Activated CD4-positive, alpha-beta T cell treated with anti-CD3 and anti-CD28 coated beads for 36 hours (primary cell): ENCODE measurements at regions not wholly inside any gene's neighbourhood (a gene's known extent, or its start where the extent isn't known, plus 50 kb on each side); places are given as distances from the start of the nearest gene placed in this dataset.

Experiments
- ATAC-seq: fragments of 200-7000 bp; cut with Tn5 transposase; one replicate; pipeline ENCODE4 v1.10.0; 2021; ENCODE audit warnings: mild to moderate bottlenecking, moderate library complexity
- CTCF ChIA-PET: fragments of 350-600 bp; sonication (Branson Sonifier 250); formaldehyde crosslinking; loops from one replicate; lab custom pipeline; 2021; ENCODE audit warnings: antibody characterized with exemption; lab: Charles Lee
- POLR2A ChIA-PET: fragments of 350-600 bp; sonication (Branson Sonifier 250); formaldehyde crosslinking; loops from one replicate; lab custom pipeline; 2021; ENCODE audit warnings: antibody characterized with exemption, inconsistent platforms; lab: Charles Lee
- DNase-seq: peaks from one replicate; pipeline ENCODE4 v3.0.0-alpha.2; 2020
- H3K27ac Mint-ChIP-seq: one replicate; pipeline ENCODE4 v1.8.0; 2021; ENCODE audit warnings: mixed read lengths
- H3K27me3 Mint-ChIP-seq: one replicate; pipeline ENCODE4 v1.8.0; 2021; ENCODE audit warnings: mixed read lengths
- H3K36me3 Mint-ChIP-seq: one replicate; pipeline ENCODE4 v1.8.0; 2021; ENCODE audit warnings: low read depth, mixed read lengths
- H3K4me1 Mint-ChIP-seq: one replicate; pipeline ENCODE4 v1.8.0; 2021; ENCODE audit warnings: mixed read lengths
- H3K4me3 Mint-ChIP-seq: one replicate; pipeline ENCODE4 v1.8.0; 2021; ENCODE audit warnings: mild to moderate bottlenecking, moderate library complexity, mixed read lengths
- H3K9me3 Mint-ChIP-seq: one replicate; pipeline ENCODE4 v1.8.0; 2021; ENCODE audit warnings: low read depth, mixed read lengths
- intact Hi-C, 2 experiments: fragments of 100-400 bp; cut with DNase I in 1 of 2; cut with micrococcal nuclease in 1 of 2; formaldehyde crosslinking; loops; one replicate each; pipeline versions ENCODE4 v1.14.2 to v1.15.1; 2022 to 2024; cut with DNase I, micrococcal nuclease

GRCh38 chr2:147026664-147027295 lies 818.0 kb upstream of the ACVR2A start:
- H3K4me1 Mint-ChIP-seq: no peaks in the 10 kb centered on the region
- DNase-seq (no peak), ATAC-seq (no peak)
- POLR2A ChIA-PET: no interaction called here
- intact Hi-C loops: no loop called here
- H3K27me3 Mint-ChIP-seq: peaks cover 19% of the 10 kb centered on the region
- CTCF ChIA-PET: interaction anchor here (1.1 kb wide), 1 partner anchor 12 kb away, joined by 3 read pairs; no protein-coding TSS in a partner anchor
- no peak overlapping the region for H3K27ac Mint-ChIP-seq
- H3K4me3 Mint-ChIP-seq: no peak overlapping the region
- no peaks in the 10 kb centered on the region for H3K36me3 Mint-ChIP-seq
- H3K9me3 Mint-ChIP-seq: peaks cover 7% of the 10 kb centered on the region

- POLR2A ChIA-PET: no interaction called here
- H3K9me3 Mint-ChIP-seq: peaks cover 7% of the 10 kb centered on the region
These were observed 818.9 kb upstream of the ACVR2A start for GRCh38 chr2:147025646-147026585.

GRCh38 chr2:147019311-147019710 lies 825.5 kb upstream of the ACVR2A start:
- Mint-ChIP-seq H3K4me1 (no peaks in the 10 kb centered on the region), H3K4me3 (no peak overlapping the region), H3K36me3 (no peaks in the 10 kb centered on the region), H3K27ac (no peak overlapping the region), H3K27me3 (peaks cover 5% of the 10 kb centered on the region), H3K9me3 (peaks cover 7% of the 10 kb centered on the region)
- ATAC-seq (no peak), DNase-seq (no peak)
- ChIA-PET CTCF (no interaction called here), POLR2A (no interaction called here)
- intact Hi-C loops: no loop called here

More at GRCh38 chr2:147025646-147026585, 818.9 kb upstream of the ACVR2A start:
- intact Hi-C loops: no loop called here
- H3K27me3 Mint-ChIP-seq: peaks cover 19% of the 10 kb centered on the region
- H3K27ac Mint-ChIP-seq: no peak overlapping the region
- CTCF ChIA-PET: interaction anchor here (0.7 to 1.1 kb wide), 2 partner anchors 13 to 700 kb away, joined by 3 read pairs; no protein-coding TSS in a partner anchor
- no peak overlapping the region for H3K4me3 Mint-ChIP-seq
- DNase-seq (no peak), ATAC-seq (no peak)
- no peaks in the 10 kb centered on the region for H3K4me1 Mint-ChIP-seq
- no peaks in the 10 kb centered on the region for H3K36me3 Mint-ChIP-seq

- DNase-seq (no peak), ATAC-seq (no peak)
- Mint-ChIP-seq H3K4me3 (no peak overlapping the region), H3K36me3 (no peaks in the 10 kb centered on the region), H3K4me1 (no peaks in the 10 kb centered on the region), H3K27me3 (peaks cover 5% of the 10 kb centered on the region), H3K27ac (no peak overlapping the region), H3K9me3 (peaks cover 7% of the 10 kb centered on the region)
- intact Hi-C loops: no loop called here
- ChIA-PET CTCF (no interaction called here), POLR2A (no interaction called here)
These were observed 826.7 kb upstream of the ACVR2A start for GRCh38 chr2:147017951-147018645.

- no peak overlapping the region for H3K4me3 Mint-ChIP-seq
- H3K27me3 Mint-ChIP-seq: peaks cover 2% of the 10 kb centered on the region
- DNase-seq (no peak), ATAC-seq (no peak)
- ChIA-PET CTCF (no interaction called here), POLR2A (no interaction called here)
- no peaks in the 10 kb centered on the region for H3K9me3 Mint-ChIP-seq
- H3K27ac Mint-ChIP-seq: no peak overlapping the region
- intact Hi-C loops: no loop called here
- H3K36me3 Mint-ChIP-seq: no peaks in the 10 kb centered on the region
- no peaks in the 10 kb centered on the region for H3K4me1 Mint-ChIP-seq
These were observed 828.6 kb upstream of the ACVR2A start for GRCh38 chr2:147016181-147016580.

- CTCF ChIA-PET: no interaction called here
- ATAC-seq: no peak
- Mint-ChIP-seq H3K9me3 (no peaks in the 10 kb centered on the region), H3K27ac (no peak overlapping the region), H3K27me3 (peaks cover 2% of the 10 kb centered on the region), H3K36me3 (no peaks in the 10 kb centered on the region), H3K4me1 (no peaks in the 10 kb centered on the region), H3K4me3 (no peak overlapping the region)
- POLR2A ChIA-PET: no interaction called here
- intact Hi-C loops: no loop called here
- DNase-seq: no peak
These were observed 829.2 kb upstream of the ACVR2A start for GRCh38 chr2:147015591-147015990.

- ChIA-PET POLR2A (no interaction called here), CTCF (no interaction called here)
- intact Hi-C loops: no loop called here
- no peaks in the 10 kb centered on the region for H3K9me3 Mint-ChIP-seq
- no peaks in the 10 kb centered on the region for H3K36me3 Mint-ChIP-seq
- H3K27ac Mint-ChIP-seq: no peak overlapping the region
- H3K4me1 Mint-ChIP-seq: no peaks in the 10 kb centered on the region
- DNase-seq: no peak
- H3K4me3 Mint-ChIP-seq: no peak overlapping the region
- no peak for ATAC-seq
- peaks cover 2% of the 10 kb centered on the region for H3K27me3 Mint-ChIP-seq
These were observed 831.0 kb upstream of the ACVR2A start for GRCh38 chr2:147013696-147014392.

GRCh38 chr2:147008481-147008880 lies 836.3 kb upstream of the ACVR2A start:
- ChIA-PET POLR2A (no interaction called here), CTCF (interaction anchor here (0.6 kb wide), 1 partner anchor 21 kb away, joined by 3 read pairs; no protein-coding TSS in a partner anchor)
- Mint-ChIP-seq H3K4me1 (no peaks in the 10 kb centered on the region), H3K36me3 (no peaks in the 10 kb centered on the region), H3K27ac (no peak overlapping the region), H3K27me3 (peaks cover 3% of the 10 kb centered on the region), H3K4me3 (no peak overlapping the region), H3K9me3 (no peaks in the 10 kb centered on the region)
- no peak for ATAC-seq
- DNase-seq: no peak
- intact Hi-C loops: no loop called here

- Mint-ChIP-seq H3K9me3 (no peaks in the 10 kb centered on the region), H3K4me3 (no peak overlapping the region), H3K4me1 (no peaks in the 10 kb centered on the region), H3K27ac (no peak overlapping the region), H3K27me3 (peaks cover 3% of the 10 kb centered on the region), H3K36me3 (no peaks in the 10 kb centered on the region)
- CTCF ChIA-PET: no interaction called here
- DNase-seq (no peak), ATAC-seq (no peak)
- POLR2A ChIA-PET: no interaction called here
- intact Hi-C loops: no loop called here
These were observed 838.1 kb upstream of the ACVR2A start for GRCh38 chr2:147006736-147007141.

GRCh38 chr2:147003081-147003480 lies 841.7 kb upstream of the ACVR2A start:
- H3K9me3 Mint-ChIP-seq: no peaks in the 10 kb centered on the region
- H3K36me3 Mint-ChIP-seq: no peaks in the 10 kb centered on the region
- no peak overlapping the region for H3K27ac Mint-ChIP-seq
- no peak overlapping the region for H3K4me3 Mint-ChIP-seq
- DNase-seq (no peak), ATAC-seq (no peak)
- no peaks in the 10 kb centered on the region for H3K27me3 Mint-ChIP-seq
- CTCF ChIA-PET: interaction anchor here (0.6 kb wide), 1 partner anchor 1896 kb away, joined by 3 read pairs; no protein-coding TSS in a partner anchor
- intact Hi-C loops: no loop called here
- no peaks in the 10 kb centered on the region for H3K4me1 Mint-ChIP-seq
- POLR2A ChIA-PET: no interaction called here

GRCh38 chr2:147002256-147002655 lies 842.6 kb upstream of the ACVR2A start:
- Mint-ChIP-seq H3K4me1 (no peaks in the 10 kb centered on the region), H3K27me3 (no peaks in the 10 kb centered on the region), H3K4me3 (no peak overlapping the region), H3K36me3 (no peaks in the 10 kb centered on the region), H3K27ac (no peak overlapping the region), H3K9me3 (no peaks in the 10 kb centered on the region)
- ChIA-PET POLR2A (no interaction called here), CTCF (interaction anchor here (0.6 kb wide), 1 partner anchor 1897 kb away, joined by 3 read pairs; no protein-coding TSS in a partner anchor)
- no peak for DNase-seq
- no peak for ATAC-seq
- intact Hi-C loops: no loop called here
